GM18519 (cell line): ENCODE measurements at regions not wholly inside any gene's neighbourhood (a gene's known extent, or its start where the extent isn't known, plus 50 kb on each side); places are given as distances from the start of the nearest gene placed in this dataset.
"Not testable (repeated sequence)": the region's sequence is repeated elsewhere in the genome, so short reads cannot be mapped to it uniquely, and the experiment has no call there.

Experiments
- ATAC-seq: cut with Tn5 transposase; IDR thresholded peaks from one replicate; pipeline ENCODE4 v1.9.1; 2021; ENCODE audit warnings: mild to moderate bottlenecking, moderate library complexity; ENCODE audit not compliant: unreplicated experiment, low FRiP score

- ATAC-seq: no peak
Observed at GRCh38 chrX:16316331-16316730, 149.1 kb downstream of the MAGEB17 start.

- no peak for ATAC-seq
Observed at GRCh38 chrX:16319929-16320328, 152.6 kb downstream of the MAGEB17 start.

- ATAC-seq: no peak
Observed at GRCh38 chrX:16320765-16321355, 153.6 kb downstream of the MAGEB17 start.

GRCh38 chrX:16333453-16333852 is 166.2 kb downstream of the MAGEB17 start:
- ATAC-seq: no peak

- no peak for ATAC-seq
Observed at GRCh38 chrX:16335181-16335580, 167.9 kb downstream of the MAGEB17 start.

- ATAC-seq: no peak
Observed at GRCh38 chrX:16347968-16348670, 180.8 kb downstream of the MAGEB17 start.

GRCh38 chrX:16357902-16358301 is 190.6 kb downstream of the MAGEB17 start:
- no peak for ATAC-seq

GRCh38 chrX:16360056-16360455 is 192.8 kb downstream of the MAGEB17 start:
- ATAC-seq: not testable (repeated sequence)

GRCh38 chrX:16368696-16369095 is 201.4 kb downstream of the MAGEB17 start:
- ATAC-seq: no peak

- ATAC-seq: no peak
Observed at GRCh38 chrX:16376056-16376455, 208.8 kb downstream of the MAGEB17 start.

GRCh38 chrX:16386126-16386525 is 218.8 kb downstream of the MAGEB17 start:
- ATAC-seq: no peak

- no peak for ATAC-seq
Observed at GRCh38 chrX:16392597-16392996, 225.3 kb downstream of the MAGEB17 start.

- ATAC-seq: no peak
Observed at GRCh38 chrX:16394290-16394689, 227.0 kb downstream of the MAGEB17 start.

- ATAC-seq: no peak
Observed at GRCh38 chrX:16403808-16404207, 236.5 kb downstream of the MAGEB17 start.

- no peak for ATAC-seq
Observed at GRCh38 chrX:16416588-16416987, 233.4 kb upstream of the S100G start.

GRCh38 chrX:16418650-16419049 is 231.3 kb upstream of the S100G start:
- no peak for ATAC-seq

GRCh38 chrX:16427668-16428067 is 222.3 kb upstream of the S100G start:
- no peak for ATAC-seq

GRCh38 chrX:16429406-16429805 is 220.6 kb upstream of the S100G start:
- ATAC-seq: no peak

- ATAC-seq: no peak
Observed at GRCh38 chrX:16431266-16431665, 218.7 kb upstream of the S100G start.

- ATAC-seq: no peak
Observed at GRCh38 chrX:16433021-16433420, 216.9 kb upstream of the S100G start.

GRCh38 chrX:16435399-16435986 is 214.5 kb upstream of the S100G start:
- no peak for ATAC-seq
